B cell (primary cell): ENCODE measurements at regions not wholly inside any gene's neighbourhood (a gene's known extent, or its start where the extent isn't known, plus 50 kb on each side); places are given as distances from the start of the nearest gene placed in this dataset.

Source experiments
- ATAC-seq: fragments of 200-7000 bp; cut with Tn5 transposase; one replicate; pipeline ENCODE4 v1.10.0; 2021; ENCODE audit warnings: low read depth, mild to moderate bottlenecking, moderate number of reproducible peaks, moderate library complexity
- CTCF ChIA-PET: fragments of 350-600 bp; sonication (Branson Sonifier 250); formaldehyde crosslinking; loops from one replicate; lab custom pipeline; 2021; ENCODE audit warnings: antibody characterized with exemption, inconsistent platforms; lab: Charles Lee
- POLR2A ChIA-PET: fragments of 350-600 bp; sonication (Branson Sonifier 250); formaldehyde crosslinking; loops from one replicate; lab custom pipeline; 2021; ENCODE audit warnings: antibody characterized with exemption; lab: Charles Lee
- DNase-seq: peaks from one replicate; pipeline ENCODE4 v3.0.0; 2013
- H2AFZ ChIP-seq: 2 replicates; pipeline ENCODE4 v1.6.1; 2012; ENCODE audit warnings: mild to moderate bottlenecking, low read depth, low read length; ENCODE audit not compliant: insufficient read depth, poor library complexity, severe bottlenecking
- H3K27ac ChIP-seq, 2 donors: 1 replicate in 1 of 2; 2 replicates in 1 of 2; pipeline ENCODE4 v1.5.1; 2012 to 2013; ENCODE audit warnings: low read length in 2 of 2, mild to moderate bottlenecking in 2 of 2, moderate library complexity in 1 of 2
- H3K27me3 ChIP-seq, 4 experiments: fragments of 200-600 bp in 1 of 4; sonication (generic) in 1 of 4; replicated peaks in 1 of 4; 1 replicate in 2 of 4; 2 replicates in 2 of 4; pipeline versions ENCODE4 v1.6.1 to v1.7.0; 2013 to 2016; ENCODE audit warnings: low read length in 3 of 4, mild to moderate bottlenecking in 2 of 4, mixed read lengths in 1 of 4, moderate library complexity in 1 of 4; ENCODE audit not compliant: insufficient read depth in 4 of 4, control insufficient read depth in 3 of 4; ENCODE audit errors: control extremely low read depth in 1 of 4
- H3K36me3 ChIP-seq, 2 experiments: replicated peaks in 1 of 2; 1 replicate in 1 of 2; 2 replicates in 1 of 2; pipeline versions ENCODE4 v1.6.1 to v1.7.1; 2013; ENCODE audit warnings: low read length in 1 of 2; ENCODE audit not compliant: insufficient read depth in 2 of 2, control insufficient read depth in 1 of 2; ENCODE audit errors: control extremely low read depth in 1 of 2, extremely low read depth in 1 of 2
- H3K4me1 ChIP-seq, 2 donors: fragments of 200-600 bp in 1 of 2; sonication (generic) in 1 of 2; 1 replicate in 1 of 2; 2 replicates in 1 of 2; pipeline versions ENCODE4 v1.5.1 to v1.6.1; 2013 to 2017; ENCODE audit warnings: low read length in 2 of 2; ENCODE audit not compliant: control insufficient read depth in 2 of 2, insufficient read depth in 2 of 2
- H3K4me2 ChIP-seq: replicated peaks from 2 replicates; pipeline ENCODE3; 2012; ENCODE audit warnings: mild to moderate bottlenecking, low read depth, low read length; ENCODE audit not compliant: poor library complexity, severe bottlenecking
- H3K4me3 ChIP-seq, 5 experiments: fragments of 200-600 bp in 1 of 5; sonication (generic) in 1 of 5; 1 replicate in 3 of 5; 2 replicates in 2 of 5; pipeline versions ENCODE4 v1.5.1 to v1.7.0; 2011 to 2016; ENCODE audit warnings: low read length in 4 of 5, mild to moderate bottlenecking in 4 of 5, low read depth in 2 of 5, control low read depth in 1 of 5, moderate library complexity in 1 of 5; ENCODE audit not compliant: insufficient read depth in 1 of 5; ENCODE audit errors: control extremely low read depth in 1 of 5, extremely low read depth in 1 of 5
- H3K79me2 ChIP-seq: fragments of 200-600 bp; sonication (generic); one replicate; pipeline ENCODE4 v1.6.0; 2016; ENCODE audit warnings: low read length; ENCODE audit not compliant: control insufficient read depth, insufficient read depth
- H3K9ac ChIP-seq: fragments of 200-600 bp; sonication (generic); 2 replicates; pipeline ENCODE4 v1.6.1; 2017; ENCODE audit warnings: mild to moderate bottlenecking, low read length, moderate library complexity
- H3K9me3 ChIP-seq, 3 donors: one replicate each; pipeline versions ENCODE4 v1.6.1 to v1.7.1; 2013; ENCODE audit warnings: low read length in 2 of 3; ENCODE audit not compliant: control insufficient read depth in 2 of 3, insufficient read depth in 1 of 3; ENCODE audit errors: control extremely low read depth in 1 of 3
- H4K20me1 ChIP-seq: 2 replicates; pipeline ENCODE4 v1.6.0; 2012; ENCODE audit warnings: mild to moderate bottlenecking, low read length; ENCODE audit not compliant: insufficient read depth, control insufficient read depth, poor library complexity, severe bottlenecking
- H3K27ac Mint-ChIP-seq: one replicate; pipeline ENCODE4 v1.8.0; 2021; ENCODE audit warnings: mixed read lengths
- H3K27me3 Mint-ChIP-seq: one replicate; pipeline ENCODE4 v1.8.0; 2021; ENCODE audit warnings: mixed read lengths
- H3K4me1 Mint-ChIP-seq: one replicate; pipeline ENCODE4 v1.8.0; 2021; ENCODE audit warnings: mixed read lengths
- H3K4me3 Mint-ChIP-seq: one replicate; pipeline ENCODE4 v1.8.0; 2021; ENCODE audit warnings: mixed read lengths
- H3K9me3 Mint-ChIP-seq: one replicate; pipeline ENCODE4 v1.8.0; 2022; ENCODE audit warnings: mixed read lengths; ENCODE audit not compliant: insufficient read depth
- EZH2 ChIP-seq: IDR thresholded peaks from 2 replicates; pipeline ENCODE4 v1.6.1; 2012; ENCODE audit warnings: borderline replicate concordance, low read depth, mild to moderate bottlenecking, moderate library complexity, low read length; ENCODE audit not compliant: insufficient read depth, poor library complexity, severe bottlenecking
- WGBS: methylation state at CpG from one replicate; pipeline ENCODE4 v1.1.5; 2013; ENCODE audit warnings: missing lambda C conversion rate; ENCODE audit not compliant: insufficient coverage; 5-methylcytosine and 5-hydroxymethylcytosine counted together
- intact Hi-C: fragments of 100-400 bp; cut with micrococcal nuclease; formaldehyde crosslinking; loops from one replicate; pipeline ENCODE4 v1.10.0; 2022
- TF ChIP-seq, protein P1 (sequence below): fragments of 200-600 bp; IDR thresholded peaks from one replicate; pipeline ENCODE4 v1.8.0; 2022; ENCODE audit warnings: antibody characterized with exemption, mild to moderate bottlenecking

DNA sequence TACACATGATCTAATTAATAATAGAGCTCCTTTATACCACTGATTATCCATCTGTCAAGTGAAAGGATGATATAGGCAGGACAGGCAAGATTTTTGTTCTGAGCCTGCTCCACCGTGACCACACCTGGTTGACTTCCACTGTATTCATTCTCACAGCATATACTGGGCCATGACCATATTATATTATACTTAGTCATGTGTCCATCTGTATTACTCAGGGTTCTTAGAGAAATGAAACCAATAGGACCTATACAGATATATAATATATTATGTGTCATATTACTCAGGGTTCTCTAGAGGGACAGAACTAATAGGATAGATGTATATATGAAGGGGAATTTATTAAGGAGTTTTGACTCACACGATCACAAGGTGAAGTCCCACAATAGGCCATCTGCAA is 675.1 kb downstream of the GRXCR1 start:
- 83% methylated on average over 1 of the region's 2 CpGs for WGBS
- H3K9me3 ChIP-seq: no peaks in the 10 kb centered on the region
- intact Hi-C loops: no loop called here
- H2AFZ ChIP-seq: no peak overlapping the region
- ChIA-PET POLR2A (no interaction called here), CTCF (no interaction called here)
- H3K4me1 Mint-ChIP-seq: peaks cover 10% of the 10 kb centered on the region
- H3K27ac Mint-ChIP-seq: no peak overlapping the region
- no peak overlapping the region for H3K27ac ChIP-seq
- no peaks in the 10 kb centered on the region for H4K20me1 ChIP-seq
- peaks cover 0 to 4% of the 10 kb centered on the region in 2 donors for H3K4me1 ChIP-seq
- no peaks in the 10 kb centered on the region for H3K9me3 Mint-ChIP-seq
- no peaks in the 10 kb centered on the region for H3K27me3 Mint-ChIP-seq
- DNase-seq (no peak), ATAC-seq (no peak)
- no peak overlapping the region for H3K4me3 Mint-ChIP-seq
- no peak overlapping the region for H3K4me2 ChIP-seq
- H3K27me3 ChIP-seq: no peaks in the 10 kb centered on the region
- no peaks in the 10 kb centered on the region for H3K36me3 ChIP-seq
- TF ChIP-seq, protein P1, sequence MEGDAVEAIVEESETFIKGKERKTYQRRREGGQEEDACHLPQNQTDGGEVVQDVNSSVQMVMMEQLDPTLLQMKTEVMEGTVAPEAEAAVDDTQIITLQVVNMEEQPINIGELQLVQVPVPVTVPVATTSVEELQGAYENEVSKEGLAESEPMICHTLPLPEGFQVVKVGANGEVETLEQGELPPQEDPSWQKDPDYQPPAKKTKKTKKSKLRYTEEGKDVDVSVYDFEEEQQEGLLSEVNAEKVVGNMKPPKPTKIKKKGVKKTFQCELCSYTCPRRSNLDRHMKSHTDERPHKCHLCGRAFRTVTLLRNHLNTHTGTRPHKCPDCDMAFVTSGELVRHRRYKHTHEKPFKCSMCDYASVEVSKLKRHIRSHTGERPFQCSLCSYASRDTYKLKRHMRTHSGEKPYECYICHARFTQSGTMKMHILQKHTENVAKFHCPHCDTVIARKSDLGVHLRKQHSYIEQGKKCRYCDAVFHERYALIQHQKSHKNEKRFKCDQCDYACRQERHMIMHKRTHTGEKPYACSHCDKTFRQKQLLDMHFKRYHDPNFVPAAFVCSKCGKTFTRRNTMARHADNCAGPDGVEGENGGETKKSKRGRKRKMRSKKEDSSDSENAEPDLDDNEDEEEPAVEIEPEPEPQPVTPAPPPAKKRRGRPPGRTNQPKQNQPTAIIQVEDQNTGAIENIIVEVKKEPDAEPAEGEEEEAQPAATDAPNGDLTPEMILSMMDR: no peak
- TF ChIP-seq EZH2: no peak
- H3K79me2 ChIP-seq: no peaks in the 10 kb centered on the region
- no peak overlapping the region for H3K4me3 ChIP-seq
- H3K9ac ChIP-seq: no peak overlapping the region

DNA sequence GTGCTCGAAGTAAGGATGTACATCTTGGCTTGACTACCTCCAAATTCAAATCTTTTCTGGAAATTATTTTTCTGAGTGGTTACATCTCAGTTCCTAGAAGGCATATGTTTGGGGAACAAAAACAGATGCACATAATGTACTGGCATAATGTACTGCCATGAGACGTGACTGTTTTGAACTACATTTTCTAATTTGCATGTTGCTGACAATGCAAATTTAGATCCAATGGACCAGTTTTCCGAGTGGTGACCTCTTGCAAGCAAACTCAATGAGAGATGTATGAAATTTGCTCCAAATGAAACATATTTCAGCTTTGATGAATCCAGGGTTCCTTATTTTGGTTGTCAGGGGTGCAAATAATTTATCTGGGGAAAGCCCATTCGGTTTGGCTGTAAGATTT is 694.3 kb downstream of the GRXCR1 start:
- no peaks in the 10 kb centered on the region for H3K4me1 ChIP-seq
- no peak overlapping the region for H3K27ac Mint-ChIP-seq
- H4K20me1 ChIP-seq: no peaks in the 10 kb centered on the region
- ATAC-seq (no peak), DNase-seq (no peak)
- H3K36me3 ChIP-seq: no peaks in the 10 kb centered on the region
- ChIA-PET CTCF (no interaction called here), POLR2A (no interaction called here)
- H3K4me3 ChIP-seq: no peak overlapping the region
- no peaks in the 10 kb centered on the region for H3K4me1 Mint-ChIP-seq
- no peak overlapping the region for H3K4me3 Mint-ChIP-seq
- peaks cover 5% of the 10 kb centered on the region for H3K9me3 Mint-ChIP-seq
- no peaks in the 10 kb centered on the region for H3K27me3 Mint-ChIP-seq
- intact Hi-C loops: no loop called here
- no peak overlapping the region for H3K4me2 ChIP-seq
- TF ChIP-seq, protein P1: no peak
- TF ChIP-seq EZH2: no peak
- 62% methylated on average over 3 of the region's 4 CpGs for WGBS
- H3K9me3 ChIP-seq: no peaks in the 10 kb centered on the region
- H3K27ac ChIP-seq: no peak overlapping the region
- no peak overlapping the region for H3K9ac ChIP-seq
- no peaks in the 10 kb centered on the region for H3K27me3 ChIP-seq
- no peak overlapping the region for H2AFZ ChIP-seq
- no peaks in the 10 kb centered on the region for H3K79me2 ChIP-seq
